OCI-LY3 (cell line): ENCODE measurements at regions not wholly inside any gene's neighbourhood (a gene's known extent, or its start where the extent isn't known, plus 50 kb on each side); places are given as distances from the start of the nearest gene placed in this dataset.

ENCODE experiments used
- H2AFZ ChIP-seq: fragments of 200-600, 300-600 bp; shearing (Covaris generic); 2 replicates; pipeline ENCODE4 v1.6.0; 2014; ENCODE audit warnings: antibody characterized with exemption, low read depth, low read length
- H3K27ac ChIP-seq: fragments of 200-600, 300-600 bp; sonication (generic); 2 replicates; pipeline ENCODE4 v1.5.1; 2014; ENCODE audit warnings: mild to moderate bottlenecking, low read length, moderate library complexity, mixed read lengths
- H3K27me3 ChIP-seq: fragments of 200-600, 300-600 bp; sonication (generic); 2 replicates; pipeline ENCODE4 v1.6.1; 2014; ENCODE audit warnings: low read depth, low read length, mixed read lengths
- H3K36me3 ChIP-seq: fragments of 200-600, 300-600 bp; sonication (generic); replicated peaks from 2 replicates; pipeline ENCODE3; 2014; ENCODE audit warnings: low read depth, low read length, mixed read lengths
- H3K4me1 ChIP-seq: fragments of 300-600, 200-600 bp; sonication (generic); 2 replicates; pipeline ENCODE4 v1.6.1; 2014; ENCODE audit warnings: low read length, mixed read lengths
- H3K4me2 ChIP-seq: fragments of 200-600, 300-600 bp; sonication (generic); 2 replicates; pipeline ENCODE4 v1.6.1; 2014; ENCODE audit warnings: low read length, mixed read lengths
- H3K4me3 ChIP-seq: fragments of 300-600, 200-600 bp; sonication (generic); 2 replicates; pipeline ENCODE4 v1.5.1; 2014; ENCODE audit warnings: antibody characterized with exemption, mild to moderate bottlenecking, low read length, moderate library complexity
- H3K79me2 ChIP-seq: fragments of 300-600, 200-600 bp; shearing (Covaris generic); 2 replicates; pipeline ENCODE4 v1.6.1; 2014; ENCODE audit warnings: mild to moderate bottlenecking, low read length, mixed read lengths
- H3K9ac ChIP-seq: fragments of 300-600, 200-600 bp; shearing (Covaris generic); 2 replicates; pipeline ENCODE4 v1.6.0; 2014; ENCODE audit warnings: mild to moderate bottlenecking, low read length, moderate library complexity
- H3K9me3 ChIP-seq: fragments of 200-600, 300-600 bp; shearing (Covaris generic); 2 replicates; pipeline ENCODE4 v1.6.1; 2014; ENCODE audit warnings: low read length, mixed read lengths; ENCODE audit not compliant: insufficient read depth
- H4K20me1 ChIP-seq: fragments of 200-600, 300-600 bp; sonication (generic); 2 replicates; pipeline ENCODE4 v1.6.1; 2016; ENCODE audit warnings: low read length, mixed read lengths; ENCODE audit not compliant: insufficient read depth
- EZH2phosphoT487 ChIP-seq: fragments of 200-600 bp; shearing (Covaris generic); IDR thresholded peaks from 2 replicates; pipeline ENCODE4 v1.6.1; 2018; ENCODE audit warnings: antibody characterized with exemption, mixed run types, low read depth
- TF ChIP-seq, protein P1 (sequence below): fragments of 200-600, 300-600 bp; sonication (generic); IDR thresholded peaks from 2 replicates; pipeline ENCODE4 v1.5.1; 2014; ENCODE audit warnings: antibody characterized with exemption, low read length, low read depth

DNA sequence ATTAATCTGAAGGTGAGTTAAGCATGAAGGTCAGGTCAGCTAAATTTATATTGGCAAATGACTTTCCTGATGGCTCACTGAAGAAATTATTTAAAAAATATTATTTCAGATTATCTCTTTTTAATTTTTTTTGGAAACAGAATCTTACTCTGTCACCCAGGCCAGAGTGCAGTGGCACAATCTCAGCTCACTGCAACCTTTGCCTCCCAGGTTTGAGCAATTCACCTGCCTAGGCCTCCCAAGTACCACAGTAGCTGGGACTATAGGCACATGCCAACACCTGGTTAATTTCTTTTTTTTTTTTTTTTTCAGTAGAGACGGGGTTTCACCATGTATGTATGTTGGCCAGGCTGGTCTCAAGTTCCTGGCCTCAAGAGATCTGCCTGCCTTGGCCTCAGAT is 976.7 kb downstream of the TTLL7 start:
- H3K27me3 ChIP-seq = no peaks in the 10 kb centered on the region

DNA sequence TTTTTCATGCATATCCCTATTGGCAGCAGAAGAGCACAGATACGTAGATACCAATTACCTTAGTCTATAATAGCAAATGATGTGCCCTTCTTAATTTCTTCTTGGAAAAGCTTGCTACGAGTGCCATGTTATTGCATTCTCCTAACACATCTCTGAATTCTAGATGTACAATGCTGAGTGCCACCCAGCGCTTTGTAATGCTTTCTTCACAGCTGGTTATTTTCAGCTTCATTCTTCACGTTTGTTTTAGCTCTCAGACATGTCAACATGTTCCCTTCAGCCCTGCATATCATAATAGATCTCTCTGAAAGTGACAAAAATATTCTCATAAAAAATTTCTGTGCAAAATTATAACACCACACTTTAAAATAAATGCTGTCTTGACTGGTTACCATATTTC is 981.2 kb downstream of the TTLL7 start:
- H3K27ac ChIP-seq = no peak overlapping the region
- no peaks in the 10 kb centered on the region for H3K4me1 ChIP-seq
- no peak overlapping the region for H3K4me3 ChIP-seq
- H3K27me3 ChIP-seq = no peaks in the 10 kb centered on the region
- H4K20me1 ChIP-seq = no peaks in the 10 kb centered on the region
- H3K4me2 ChIP-seq = no peak overlapping the region
- peaks cover 19% of the 10 kb centered on the region for H3K36me3 ChIP-seq
- H2AFZ ChIP-seq = no peak overlapping the region
- H3K9me3 ChIP-seq = 0 out of 2 replicates have a peak, but pooled peaks cover 4% of the 10 kb centered on the region
- no peak for TF ChIP-seq EZH2phosphoT487
- TF ChIP-seq, protein P1, sequence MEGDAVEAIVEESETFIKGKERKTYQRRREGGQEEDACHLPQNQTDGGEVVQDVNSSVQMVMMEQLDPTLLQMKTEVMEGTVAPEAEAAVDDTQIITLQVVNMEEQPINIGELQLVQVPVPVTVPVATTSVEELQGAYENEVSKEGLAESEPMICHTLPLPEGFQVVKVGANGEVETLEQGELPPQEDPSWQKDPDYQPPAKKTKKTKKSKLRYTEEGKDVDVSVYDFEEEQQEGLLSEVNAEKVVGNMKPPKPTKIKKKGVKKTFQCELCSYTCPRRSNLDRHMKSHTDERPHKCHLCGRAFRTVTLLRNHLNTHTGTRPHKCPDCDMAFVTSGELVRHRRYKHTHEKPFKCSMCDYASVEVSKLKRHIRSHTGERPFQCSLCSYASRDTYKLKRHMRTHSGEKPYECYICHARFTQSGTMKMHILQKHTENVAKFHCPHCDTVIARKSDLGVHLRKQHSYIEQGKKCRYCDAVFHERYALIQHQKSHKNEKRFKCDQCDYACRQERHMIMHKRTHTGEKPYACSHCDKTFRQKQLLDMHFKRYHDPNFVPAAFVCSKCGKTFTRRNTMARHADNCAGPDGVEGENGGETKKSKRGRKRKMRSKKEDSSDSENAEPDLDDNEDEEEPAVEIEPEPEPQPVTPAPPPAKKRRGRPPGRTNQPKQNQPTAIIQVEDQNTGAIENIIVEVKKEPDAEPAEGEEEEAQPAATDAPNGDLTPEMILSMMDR = no peak
- no peaks in the 10 kb centered on the region for H3K79me2 ChIP-seq
- no peak overlapping the region for H3K9ac ChIP-seq

More for the DNA sequence above, 976.7 kb downstream of the TTLL7 start:
- H3K36me3 ChIP-seq = peaks cover 19% of the 10 kb centered on the region
- TF ChIP-seq EZH2phosphoT487 = no peak
- TF ChIP-seq, protein P1 = no peak
- H4K20me1 ChIP-seq = no peaks in the 10 kb centered on the region
- H3K4me3 ChIP-seq = no peak overlapping the region
- H3K4me2 ChIP-seq = no peak overlapping the region
- no peaks in the 10 kb centered on the region for H3K79me2 ChIP-seq
- H3K4me1 ChIP-seq = no peaks in the 10 kb centered on the region
- H3K9me3 ChIP-seq = 0 out of 2 replicates have a peak, but pooled peaks cover 4% of the 10 kb centered on the region
- no peak overlapping the region for H2AFZ ChIP-seq
- no peak overlapping the region for H3K9ac ChIP-seq
- H3K27ac ChIP-seq = no peak overlapping the region

DNA sequence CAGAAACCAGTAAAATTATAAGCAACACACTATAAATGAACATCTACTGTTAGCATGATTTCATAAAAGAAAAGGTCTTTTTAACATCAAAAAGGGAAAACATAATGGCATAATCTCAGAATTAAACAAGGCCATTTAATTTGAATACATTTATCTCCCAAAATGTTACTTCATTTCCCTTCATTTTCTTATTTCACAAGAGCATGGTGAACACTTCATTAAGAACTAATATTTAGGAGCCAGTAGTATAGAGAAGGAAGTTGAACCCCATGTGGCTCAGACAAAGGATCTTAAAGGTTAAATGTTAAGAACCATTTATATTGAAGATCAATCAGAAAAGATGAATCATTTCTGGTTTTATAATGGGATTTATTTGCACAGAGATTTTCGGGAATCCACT is 981.7 kb downstream of the TTLL7 start:
- H3K9me3 ChIP-seq = 0 out of 2 replicates have a peak, but pooled peaks cover 4% of the 10 kb centered on the region
- peaks cover 19% of the 10 kb centered on the region for H3K36me3 ChIP-seq

DNA sequence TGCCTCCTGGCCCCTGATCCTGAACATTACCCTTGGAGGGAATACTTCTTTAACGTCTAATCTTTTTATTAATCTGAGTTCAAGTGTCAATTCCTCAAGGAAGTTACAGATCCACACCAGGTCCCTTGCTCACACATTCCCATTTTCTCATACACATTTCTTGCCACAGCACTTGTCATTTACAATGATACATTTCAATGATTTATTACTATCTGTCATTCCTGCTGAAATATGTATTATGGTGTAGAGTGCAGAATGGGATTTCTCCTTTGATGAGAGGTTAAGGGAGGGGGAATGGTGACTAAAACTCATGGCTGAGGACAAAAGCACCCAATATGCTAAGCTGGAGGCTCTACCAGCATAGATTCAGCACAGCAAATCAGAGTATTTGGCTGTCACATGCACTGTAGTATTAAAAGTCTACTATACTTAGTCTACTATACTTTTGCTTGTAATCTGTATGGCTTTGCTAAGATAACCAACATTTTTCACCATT is 982.5 kb downstream of the TTLL7 start:
- Histone ChIP-seq H3K4me2 (no peak overlapping the region), H2AFZ (no peak overlapping the region), H3K4me3 (no peak overlapping the region), H4K20me1 (no peaks in the 10 kb centered on the region), H3K79me2 (no peaks in the 10 kb centered on the region), H3K36me3 (peaks cover 18% of the 10 kb centered on the region), H3K9me3 (0 out of 2 replicates have a peak, but pooled peaks cover 4% of the 10 kb centered on the region), H3K4me1 (no peaks in the 10 kb centered on the region), H3K27me3 (no peaks in the 10 kb centered on the region), H3K27ac (no peak overlapping the region), H3K9ac (no peak overlapping the region)
- TF ChIP-seq EZH2phosphoT487 = no peak
- TF ChIP-seq, protein P1 = no peak

More for the DNA sequence above, 981.7 kb downstream of the TTLL7 start:
- TF ChIP-seq EZH2phosphoT487 = no peak
- TF ChIP-seq, protein P1 = no peak
- Histone ChIP-seq H3K4me2 (no peak overlapping the region), H2AFZ (no peak overlapping the region), H3K9ac (no peak overlapping the region), H3K4me1 (no peaks in the 10 kb centered on the region), H3K27ac (no peak overlapping the region), H3K27me3 (no peaks in the 10 kb centered on the region), H3K4me3 (no peak overlapping the region), H3K79me2 (no peaks in the 10 kb centered on the region), H4K20me1 (no peaks in the 10 kb centered on the region)
